ENCODE measurements at regions not wholly inside any gene's neighbourhood (a gene's known extent, or its start where the extent isn't known, plus 50 kb on each side); places are given as distances from the start of the nearest gene placed in this dataset.

DNA sequence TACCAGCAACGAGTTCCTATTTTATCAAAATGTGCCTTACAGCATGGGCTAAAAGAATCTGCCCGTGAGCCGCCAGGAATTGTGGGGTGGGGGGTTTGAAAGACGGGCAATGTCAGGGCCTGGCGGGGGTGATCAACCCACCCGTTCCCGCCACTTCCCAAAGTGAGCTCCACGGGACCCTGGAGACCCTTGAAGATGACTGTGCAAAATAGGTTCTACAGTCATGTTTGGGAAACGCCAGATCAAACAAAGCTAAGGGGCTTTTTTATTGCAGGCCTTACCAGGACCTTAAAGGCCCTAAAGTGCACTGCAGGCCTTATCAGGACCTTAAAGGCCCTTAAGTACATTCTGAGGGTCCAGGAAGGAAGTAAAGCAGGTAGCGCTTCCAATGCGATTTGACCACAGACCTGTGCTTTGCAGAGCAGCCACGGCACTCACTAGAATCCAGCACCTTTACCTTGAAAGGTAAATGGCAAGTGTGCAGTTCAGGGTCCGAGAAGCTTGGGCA lies 404.1 kb downstream of the SHANK2 start:
- DNase-seq (ENCODE audit: low spot score): no peak

DNA sequence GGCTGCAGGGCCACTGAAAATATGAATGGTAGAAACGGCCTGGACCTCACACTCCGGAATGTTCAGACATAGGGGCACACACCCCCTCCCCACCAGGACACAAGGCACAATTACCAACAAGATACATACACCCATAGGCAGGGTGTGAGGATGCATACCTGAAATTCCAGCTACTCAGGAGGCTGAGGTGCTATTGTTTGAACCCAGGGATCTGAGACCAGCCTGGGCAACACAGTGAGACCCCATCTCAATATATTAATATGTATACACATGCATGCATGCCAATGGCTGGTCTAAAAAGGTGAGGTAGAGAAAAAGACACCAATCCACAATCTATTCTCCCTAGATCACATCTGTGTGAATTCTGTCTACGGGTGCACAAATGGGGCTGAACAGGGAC lies 403.3 kb downstream of the SHANK2 start:
- no peak for DNase-seq (ENCODE audit: low spot score)

DNA sequence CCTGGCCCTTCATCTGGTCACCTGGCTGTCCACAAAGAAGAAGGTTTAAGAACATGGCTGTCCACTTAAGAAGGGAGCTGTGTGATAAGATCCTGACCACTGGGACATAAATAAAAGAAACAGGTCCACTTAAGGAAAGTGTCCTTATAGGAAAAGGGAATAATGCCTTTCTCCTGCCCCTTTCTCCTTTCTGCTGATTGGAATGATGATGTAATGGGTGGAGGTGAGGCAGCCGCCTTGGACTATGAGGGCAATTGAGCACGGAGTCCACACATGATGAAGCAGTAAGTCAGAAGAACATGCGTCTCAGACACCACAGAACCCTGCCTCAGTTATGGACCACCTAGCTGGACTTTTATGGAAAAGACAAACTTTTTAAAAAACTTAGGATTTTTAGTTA lies 401.1 kb downstream of the SHANK2 start:
- DNase-seq (ENCODE audit: low spot score): no peak

DNA sequence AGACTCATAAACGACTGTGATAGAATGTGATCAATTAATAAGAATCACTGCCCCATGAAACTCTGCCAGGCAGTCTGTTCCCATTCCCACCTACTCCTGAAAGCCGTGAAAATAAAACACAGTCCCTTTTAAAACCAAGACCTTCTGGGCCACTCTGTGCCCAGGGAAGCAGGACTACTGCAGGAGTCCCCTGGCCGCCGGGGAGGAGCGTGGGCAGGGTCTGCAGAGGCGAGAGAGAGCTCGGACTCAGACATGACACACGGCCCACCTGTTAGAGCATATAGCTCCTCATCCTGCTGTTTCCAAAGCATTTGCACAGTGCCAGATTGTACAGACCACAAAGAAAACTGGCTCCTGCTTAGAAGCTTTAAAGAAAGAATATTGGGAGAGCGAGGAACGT lies 400.5 kb downstream of the SHANK2 start:
- DNase-seq (ENCODE audit: low spot score): no peak

DNA sequence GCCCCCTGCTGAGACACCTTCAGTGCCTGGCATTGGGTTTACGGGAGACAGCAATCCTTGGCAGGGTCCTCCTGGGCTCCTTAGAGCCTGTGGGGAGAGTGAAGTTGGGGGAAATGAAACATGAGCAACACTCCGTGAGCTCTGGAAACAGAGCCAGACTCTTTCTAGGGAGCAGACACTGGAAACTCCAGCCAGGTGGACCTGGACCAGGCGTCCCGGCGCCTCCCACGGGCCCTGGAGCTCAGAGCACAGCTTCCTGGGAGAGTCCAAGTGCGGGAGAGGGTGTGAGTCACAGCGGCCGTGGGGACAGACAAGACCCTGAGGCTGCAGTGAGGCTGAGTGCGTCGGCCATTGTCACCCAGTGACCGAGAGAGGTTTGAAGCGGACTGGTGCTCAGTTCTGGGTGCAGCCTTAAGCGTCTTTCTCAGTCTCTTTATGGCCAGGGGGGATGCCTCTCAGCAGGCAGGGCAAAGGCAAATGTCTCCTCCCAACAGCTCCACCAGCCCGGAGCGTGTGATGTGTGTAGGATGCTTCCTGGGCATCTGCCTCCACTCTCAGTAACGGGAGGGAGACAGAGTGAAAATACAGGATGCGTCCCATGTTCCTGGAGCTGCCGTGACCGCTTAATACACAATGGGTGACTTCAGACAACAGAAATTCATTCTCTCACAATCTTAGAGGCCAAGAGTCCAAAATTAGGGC lies 399.2 kb downstream of the SHANK2 start:
- no peak for DNase-seq (ENCODE audit: low spot score)

DNA sequence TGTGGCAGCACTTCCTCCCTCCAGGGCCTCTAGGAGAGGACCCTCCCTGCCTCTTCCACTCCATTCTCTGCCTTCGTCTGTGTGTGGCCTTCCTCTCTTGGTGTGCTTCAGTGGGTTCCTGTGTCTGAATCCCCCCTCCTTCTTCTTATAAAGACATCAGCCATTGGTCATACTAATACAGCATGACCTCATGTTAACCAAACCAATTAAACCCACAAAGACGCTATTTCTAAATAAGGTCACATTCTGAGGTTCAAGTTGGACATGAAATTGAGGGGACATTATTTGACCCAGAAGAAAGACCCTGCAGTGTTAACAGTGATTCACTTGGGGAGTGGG lies 398.6 kb downstream of the SHANK2 start:
- no peak for DNase-seq (ENCODE audit: low spot score)

DNA sequence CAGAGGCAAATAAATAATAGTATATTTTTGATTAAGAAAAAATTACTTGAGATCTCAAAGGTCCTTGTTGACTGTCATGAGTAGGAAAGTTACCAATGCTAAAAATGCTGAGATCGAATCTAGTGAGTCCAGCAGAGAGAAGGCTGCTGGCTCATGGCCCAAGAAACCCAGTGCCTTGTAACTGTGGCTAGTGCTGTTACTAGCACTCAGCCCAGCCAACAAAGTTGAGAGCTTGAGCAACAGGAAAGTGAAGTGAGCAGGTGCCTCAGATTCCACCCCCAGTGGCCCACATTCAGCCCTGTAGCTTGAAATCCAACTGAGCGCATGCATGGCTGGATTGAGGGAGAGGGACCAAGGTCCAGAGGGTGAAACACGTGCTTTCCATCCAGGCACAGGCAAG lies 398.2 kb downstream of the SHANK2 start:
- no peak for DNase-seq (ENCODE audit: low spot score)

DNA sequence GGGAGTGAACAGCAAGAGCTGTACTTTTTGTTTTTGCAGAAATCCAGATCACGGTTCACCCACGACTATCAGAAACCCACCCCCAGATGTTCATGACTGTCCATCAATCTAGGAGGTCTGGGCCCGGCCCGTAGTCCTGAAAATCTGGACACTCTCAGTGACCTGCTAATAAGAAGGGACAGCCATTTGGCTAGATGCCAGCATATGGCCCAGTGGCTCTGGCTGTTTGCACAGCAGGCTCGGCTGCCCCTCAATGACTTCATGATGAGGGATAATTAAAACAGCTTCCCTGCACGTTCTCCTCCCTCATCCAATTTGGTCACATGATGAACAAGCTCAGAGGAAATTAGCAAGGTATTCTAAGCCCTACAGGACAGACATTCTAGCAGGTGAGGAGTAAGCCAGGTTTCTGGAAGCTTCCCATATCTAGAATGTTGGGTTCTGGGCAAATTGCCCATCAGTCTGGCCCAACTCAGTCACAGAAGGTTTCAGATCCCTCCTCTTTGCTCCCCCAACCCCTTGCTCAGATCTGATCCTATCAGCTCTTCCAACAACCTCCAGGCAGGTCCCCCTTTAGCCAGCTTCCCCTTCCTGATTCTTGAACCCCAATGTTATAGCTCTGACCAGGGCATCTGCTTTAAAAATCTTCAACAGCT lies 397.3 kb downstream of the SHANK2 start:
- peak; percentile 26 for DNase-seq (ENCODE audit: low spot score)

DNA sequence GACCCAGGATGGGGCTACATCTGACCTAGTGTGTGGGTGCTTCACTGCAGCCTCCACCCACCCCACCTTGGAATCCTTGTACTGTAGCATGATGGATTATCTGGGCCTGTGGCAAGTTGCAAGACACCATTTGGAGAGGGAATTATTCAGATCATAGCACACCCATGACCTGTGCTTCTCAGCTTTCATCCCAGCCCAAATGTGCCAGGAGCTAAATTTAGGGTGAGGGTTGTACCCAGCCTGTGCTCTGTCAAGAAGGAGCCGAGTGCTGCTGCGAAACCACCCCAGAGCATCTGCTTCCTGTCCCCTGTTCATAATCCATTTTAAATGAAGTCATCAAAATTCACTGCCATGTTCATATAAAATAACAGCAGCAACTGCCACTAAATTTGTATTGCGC lies 394.5 kb downstream of the SHANK2 start:
- DNase-seq (ENCODE audit: low spot score): no peak

DNA sequence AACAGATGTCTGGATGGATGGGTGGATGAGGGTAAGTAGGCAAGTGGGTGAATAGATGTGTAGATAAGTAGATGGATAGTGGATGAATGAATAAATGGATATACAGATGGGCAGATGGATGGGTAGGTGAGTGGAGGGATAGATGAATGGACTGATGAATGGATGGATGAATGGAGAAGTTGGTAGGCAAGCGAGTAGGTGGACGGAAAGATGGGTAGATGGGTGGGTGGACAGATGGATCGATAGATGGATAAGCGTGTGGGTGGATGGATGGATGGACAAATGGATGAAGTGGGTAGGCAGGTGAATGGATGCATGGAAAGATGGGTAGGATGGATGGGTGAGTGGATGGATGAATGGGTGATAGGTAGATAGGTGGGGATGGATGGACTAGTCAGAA lies 393.2 kb downstream of the SHANK2 start:
- no peak for DNase-seq (ENCODE audit: low spot score)

DNA sequence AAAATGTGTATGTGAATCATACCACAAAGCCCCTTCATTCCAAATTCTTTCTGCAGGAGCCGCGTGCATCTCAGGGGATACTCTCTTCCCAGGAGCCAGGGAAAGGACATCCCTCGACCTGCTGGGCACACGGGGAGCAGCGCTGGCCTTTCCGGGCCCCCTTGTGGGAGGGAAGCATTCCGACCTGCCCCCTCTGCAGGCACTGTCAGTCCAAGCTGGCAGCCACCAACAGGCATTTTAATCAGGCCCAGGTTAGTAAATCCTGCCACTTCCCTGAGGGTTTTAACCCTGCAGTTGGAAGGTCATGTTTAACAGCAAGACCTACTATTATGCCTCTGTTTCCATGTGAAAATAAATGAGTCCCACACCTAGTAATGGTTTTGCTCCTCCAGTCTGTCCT lies 391.5 kb downstream of the SHANK2 start:
- DNase-seq (ENCODE audit: low spot score): no peak

DNA sequence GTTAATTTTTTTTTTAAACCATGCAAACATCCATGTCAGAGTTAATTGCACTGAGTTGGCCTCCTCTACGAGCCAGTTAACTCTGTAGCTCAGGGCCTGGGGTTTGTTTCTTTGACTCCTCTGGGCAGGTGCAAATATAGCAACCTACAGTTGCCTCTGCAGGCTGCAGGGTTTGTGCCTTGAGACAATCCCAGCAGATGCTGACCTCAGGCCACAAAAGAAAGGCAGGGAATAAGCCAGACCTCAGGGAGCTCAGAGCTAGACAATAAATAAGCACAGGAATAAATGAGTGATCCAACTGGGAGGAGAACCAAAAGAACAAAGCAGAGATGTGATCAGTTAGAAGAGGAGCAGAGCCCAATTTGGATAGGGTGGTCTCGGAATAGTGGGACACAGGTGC lies 390.8 kb downstream of the SHANK2 start:
- DNase-seq (ENCODE audit: low spot score): no peak

DNA sequence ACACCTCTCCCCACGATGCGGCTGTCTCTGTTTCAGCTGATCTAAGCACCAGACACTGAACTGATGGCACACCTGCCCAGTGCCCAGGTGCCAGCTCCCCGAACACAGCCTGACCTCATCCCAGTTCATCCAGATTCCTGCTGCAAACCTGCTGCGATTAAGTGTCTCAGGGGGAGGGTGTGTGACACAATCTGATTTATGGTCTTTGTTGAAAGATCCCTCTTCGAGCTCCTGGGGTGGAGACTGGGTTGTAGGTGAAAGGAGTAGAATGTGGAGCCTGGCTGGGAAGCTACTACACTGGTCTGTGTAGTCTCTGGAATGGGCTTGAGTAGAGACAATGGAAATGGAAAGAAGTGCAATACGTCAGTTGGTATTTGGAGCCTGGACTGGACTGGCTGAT lies 390.3 kb downstream of the SHANK2 start:
- DNase-seq (ENCODE audit: low spot score): no peak

DNA sequence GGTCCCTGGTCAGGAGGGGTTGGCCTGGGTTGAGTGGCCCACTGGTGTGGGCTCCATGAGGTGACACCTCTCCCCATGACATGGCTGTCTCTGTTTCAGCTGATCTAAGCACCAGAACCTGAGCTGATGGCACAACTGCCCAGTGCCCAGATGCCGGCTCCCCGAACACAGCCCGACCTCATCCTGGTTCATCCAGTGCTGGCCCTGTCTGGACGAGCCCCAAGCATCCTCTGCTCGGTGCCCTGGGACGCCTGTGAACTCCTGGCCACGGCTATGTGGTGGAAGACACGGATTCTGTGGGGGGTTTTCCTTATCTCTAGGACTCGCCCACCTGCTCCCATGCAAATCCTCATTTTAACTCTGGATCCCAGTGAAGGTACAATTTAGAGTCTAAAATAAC lies 389.2 kb downstream of the SHANK2 start:
- DNase-seq (ENCODE audit: low spot score): no peak

DNA sequence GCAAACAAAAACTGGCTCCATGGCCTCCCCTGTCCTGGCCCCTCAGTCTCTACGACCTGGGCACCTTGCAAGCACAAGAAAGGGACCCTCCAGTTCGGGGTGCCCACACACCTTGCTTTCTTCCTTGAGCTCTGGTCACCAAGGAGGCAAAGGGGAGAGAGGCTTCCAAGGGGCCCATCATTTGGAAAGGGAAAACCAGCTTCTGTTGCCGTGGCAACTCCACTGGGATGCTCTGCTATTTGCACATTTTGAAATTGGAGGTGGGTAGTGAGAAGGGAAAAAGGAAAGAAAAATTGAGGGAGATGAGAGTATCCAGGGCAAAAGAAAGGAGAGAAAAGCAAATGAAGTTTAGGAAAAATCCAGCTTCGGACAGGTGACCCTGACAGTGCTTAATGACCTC lies 388.4 kb downstream of the SHANK2 start:
- DNase-seq (ENCODE audit: low spot score): no peak

DNA sequence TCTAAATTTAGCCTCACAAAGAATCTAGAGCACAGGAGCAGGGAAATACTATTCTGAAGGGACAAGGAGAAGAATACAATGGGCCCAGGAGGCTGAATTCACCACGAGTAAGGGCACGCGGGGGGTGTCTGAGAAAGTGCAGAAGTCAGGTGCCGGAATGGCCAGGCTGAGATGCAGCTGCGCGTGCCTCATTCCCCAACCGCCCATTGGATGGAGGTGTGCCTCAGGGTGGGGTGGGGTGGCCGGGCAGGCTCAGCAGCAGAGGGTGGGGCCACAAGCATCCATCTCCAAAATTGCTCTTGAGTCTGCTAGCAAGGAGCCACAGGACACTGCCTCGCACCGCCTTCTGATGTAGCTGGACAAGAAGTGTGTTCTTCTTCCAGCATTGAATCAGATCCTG lies 387.0 kb downstream of the SHANK2 start:
- DNase-seq (ENCODE audit: low spot score): no peak

DNA sequence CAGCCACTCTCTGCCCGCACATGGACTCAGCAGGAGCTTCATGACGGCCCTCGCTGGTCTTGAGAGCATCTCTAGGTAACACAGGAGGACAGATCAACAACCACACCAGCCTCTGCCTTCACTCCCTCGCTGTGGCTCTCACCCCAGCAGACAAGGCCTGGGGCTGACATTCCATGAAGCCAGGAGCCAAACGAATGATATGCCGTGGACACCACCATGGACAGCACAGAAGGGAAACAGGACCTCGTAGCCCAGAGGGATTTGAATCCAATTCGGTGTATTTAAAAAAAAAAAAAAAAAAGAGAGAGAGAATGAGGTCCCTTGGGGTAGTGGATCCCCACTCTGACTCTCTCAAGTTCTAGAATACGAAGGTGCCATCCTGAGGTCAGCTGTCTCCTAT lies 385.5 kb downstream of the SHANK2 start:
- DNase-seq (ENCODE audit: low spot score): no peak

DNA sequence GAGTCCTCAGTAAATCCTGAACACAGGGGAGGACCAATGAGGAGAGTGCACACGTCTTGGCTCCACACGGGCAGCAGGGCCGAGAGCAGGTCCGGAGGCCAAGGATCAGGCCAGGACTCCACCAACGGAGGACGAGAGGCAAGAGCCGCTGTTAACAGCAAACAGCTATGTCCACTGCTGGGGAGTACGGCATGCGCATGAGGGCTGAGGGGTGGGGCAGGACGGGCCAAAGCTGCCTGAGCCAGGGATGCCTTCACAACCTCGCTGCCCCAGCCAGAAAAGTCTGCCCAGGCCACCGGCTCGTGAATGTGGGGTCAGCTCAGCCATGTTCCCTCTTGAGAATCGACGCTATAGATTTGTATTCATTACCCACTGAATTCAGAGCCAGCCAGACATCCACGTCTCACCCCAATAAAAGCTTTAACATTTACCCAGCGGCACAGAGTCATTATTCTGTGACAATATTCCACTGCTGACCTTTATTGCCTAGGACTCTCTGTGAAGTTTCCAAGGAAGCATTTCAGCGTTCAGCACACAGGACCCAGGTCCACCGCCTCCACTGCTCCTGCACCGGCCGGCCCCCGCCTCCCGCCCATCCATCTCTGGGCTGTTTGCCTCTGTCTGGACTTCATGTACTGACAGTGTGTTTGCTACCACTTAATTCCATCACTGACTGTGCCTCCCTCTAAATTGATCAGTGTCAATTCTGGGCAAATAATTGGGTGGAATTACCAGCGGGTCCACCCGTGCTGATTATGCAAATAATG lies 384.9 kb downstream of the SHANK2 start:
- no peak for DNase-seq (ENCODE audit: low spot score)

DNA sequence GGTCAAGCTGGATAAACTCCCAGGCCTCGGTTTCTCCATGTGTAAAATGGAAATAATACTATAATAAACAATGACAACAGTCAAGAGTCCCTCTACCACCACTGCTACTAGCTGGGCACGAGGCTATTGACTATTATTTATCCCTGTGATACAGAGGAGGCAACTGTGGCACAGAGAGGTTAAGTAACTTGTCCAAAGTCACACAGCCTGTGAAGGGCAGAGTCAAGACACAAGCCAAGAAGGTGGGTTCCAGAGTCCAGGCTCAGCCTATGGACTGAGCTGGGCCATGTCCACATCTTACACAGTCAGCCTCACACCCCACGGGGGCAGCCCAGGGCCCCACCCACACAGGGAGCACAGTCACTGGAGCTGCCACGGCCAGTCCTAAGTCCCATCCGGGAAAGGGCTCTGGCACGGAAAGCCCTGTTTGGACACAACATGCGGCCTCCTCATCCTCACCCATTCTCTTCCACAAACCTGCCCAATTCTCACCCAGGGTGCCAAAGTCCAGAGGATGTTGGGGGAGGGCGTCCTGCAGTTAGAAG lies 384.0 kb downstream of the SHANK2 start:
- no peak for DNase-seq (ENCODE audit: low spot score)

DNA sequence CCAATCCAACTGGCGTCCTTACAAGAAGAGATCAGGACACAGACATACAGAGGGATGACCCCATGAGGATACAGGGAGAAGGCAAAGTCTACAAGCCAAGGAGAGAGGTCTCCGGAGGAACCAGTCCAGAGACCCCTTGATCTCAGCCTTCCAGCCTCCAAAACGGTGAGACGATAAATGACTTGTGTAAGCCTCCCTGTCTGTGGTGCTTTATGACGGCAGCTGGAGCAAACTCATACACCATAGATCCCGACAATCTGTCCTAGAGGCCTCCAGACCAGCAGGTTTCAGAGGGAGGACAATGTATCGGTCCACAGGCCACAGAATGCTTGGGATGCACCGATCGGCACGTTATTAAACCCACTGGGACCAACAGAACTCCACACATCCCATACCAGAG lies 383.3 kb downstream of the SHANK2 start:
- DNase-seq (ENCODE audit: low spot score): no peak

DNA sequence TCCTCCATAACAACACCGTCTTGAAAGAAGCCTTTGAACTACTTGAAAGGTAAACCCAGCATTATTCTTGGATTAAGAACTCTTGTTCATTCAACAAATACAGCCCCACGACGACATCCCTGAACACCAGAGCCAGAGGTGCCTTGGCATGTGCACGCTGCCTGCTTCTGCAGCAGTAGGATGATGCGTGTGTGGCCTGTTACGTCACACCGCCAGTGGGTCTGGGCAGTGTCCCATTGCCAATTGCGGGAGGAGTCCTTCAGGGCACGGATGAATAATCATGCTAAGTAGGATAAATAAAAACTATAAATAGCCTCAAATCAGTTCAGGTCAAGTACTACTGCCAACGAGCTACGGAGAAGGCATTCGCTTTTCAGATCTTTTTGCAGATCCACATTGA lies 380.5 kb downstream of the SHANK2 start:
- DNase-seq (ENCODE audit: low spot score): peak; percentile 7

DNA sequence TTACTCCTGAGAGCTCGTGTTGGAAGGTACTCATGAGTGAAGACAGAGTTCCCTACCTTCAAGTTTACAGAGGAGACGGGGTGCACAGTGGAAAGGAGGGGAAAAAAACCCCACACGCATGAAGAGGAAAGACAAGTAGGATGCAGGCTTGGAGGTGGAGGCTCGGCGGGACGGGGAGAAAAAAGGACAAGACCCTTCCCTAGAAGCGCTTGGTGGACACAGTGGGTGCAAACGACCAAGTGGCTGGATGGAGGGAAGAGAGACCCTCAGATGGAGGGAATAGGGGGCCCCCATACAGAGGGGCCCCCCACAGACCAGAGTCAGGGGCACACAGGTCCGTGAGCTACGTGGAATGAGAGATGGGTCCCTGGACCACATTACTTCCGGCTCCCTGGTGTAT lies 380.1 kb downstream of the SHANK2 start:
- no peak for DNase-seq (ENCODE audit: low spot score)

All from kidney tubule cell (primary cell).